Fibroblast of peridontal ligament (primary cell): ENCODE measurements at regions not wholly inside any gene's neighbourhood (a gene's known extent, or its start where the extent isn't known, plus 50 kb on each side); places are given as distances from the start of the nearest gene placed in this dataset.

Source experiments
- DNase-seq: peaks from one replicate; pipeline ENCODE4 v3.0.0-alpha.2; 2010; ENCODE audit errors: extremely low read depth

- no peak for DNase-seq
Measured at GRCh38 chr16:9463461-9463860, 372.0 kb downstream of the HAPSTR1 start.

GRCh38 chr16:9465161-9465560, 373.7 kb downstream of the HAPSTR1 start:
- no peak for DNase-seq

GRCh38 chr16:9469512-9469911, 378.1 kb downstream of the HAPSTR1 start:
- DNase-seq, result no peak

- no peak for DNase-seq
Measured at GRCh38 chr16:9476744-9477143, 385.3 kb downstream of the HAPSTR1 start.

GRCh38 chr16:9479008-9479407, 387.6 kb downstream of the HAPSTR1 start:
- no peak for DNase-seq

GRCh38 chr16:9480503-9480902, 389.1 kb downstream of the HAPSTR1 start:
- no peak for DNase-seq

- no peak for DNase-seq
Measured at GRCh38 chr16:9481747-9482730, 390.6 kb downstream of the HAPSTR1 start.

- no peak for DNase-seq
Measured at GRCh38 chr16:9484426-9484825, 393.0 kb downstream of the HAPSTR1 start.

GRCh38 chr16:9484881-9485280, 393.4 kb downstream of the HAPSTR1 start:
- DNase-seq, result no peak

- no peak for DNase-seq
Measured at GRCh38 chr16:9489835-9490467, 398.5 kb downstream of the HAPSTR1 start.

GRCh38 chr16:9495824-9496223, 404.4 kb downstream of the HAPSTR1 start:
- DNase-seq, result no peak

GRCh38 chr16:9497750-9498149, 406.3 kb downstream of the HAPSTR1 start:
- no peak for DNase-seq

- DNase-seq, result no peak
Measured at GRCh38 chr16:9499941-9500593, 408.6 kb downstream of the HAPSTR1 start.

GRCh38 chr16:9500872-9501271, 409.4 kb downstream of the HAPSTR1 start:
- DNase-seq, result no peak

- DNase-seq, result no peak
Measured at GRCh38 chr16:9503251-9503984, 412.0 kb downstream of the HAPSTR1 start.

GRCh38 chr16:9508328-9508936, 417.0 kb downstream of the HAPSTR1 start:
- no peak for DNase-seq

- no peak for DNase-seq
Measured at GRCh38 chr16:9509663-9510062, 418.2 kb downstream of the HAPSTR1 start.

- no peak for DNase-seq
Measured at GRCh38 chr16:9511389-9511788, 419.9 kb downstream of the HAPSTR1 start.

- no peak for DNase-seq
Measured at GRCh38 chr16:9516444-9516843, 425.0 kb downstream of the HAPSTR1 start.

GRCh38 chr16:9518051-9518450, 426.6 kb downstream of the HAPSTR1 start:
- DNase-seq, result no peak

- DNase-seq, result no peak
Measured at GRCh38 chr16:9518581-9518980, 427.1 kb downstream of the HAPSTR1 start.
